ENCODE measurements at regions not wholly inside any gene's neighbourhood (a gene's known extent, or its start where the extent isn't known, plus 50 kb on each side); places are given as distances from the start of the nearest gene placed in this dataset.

DNA sequence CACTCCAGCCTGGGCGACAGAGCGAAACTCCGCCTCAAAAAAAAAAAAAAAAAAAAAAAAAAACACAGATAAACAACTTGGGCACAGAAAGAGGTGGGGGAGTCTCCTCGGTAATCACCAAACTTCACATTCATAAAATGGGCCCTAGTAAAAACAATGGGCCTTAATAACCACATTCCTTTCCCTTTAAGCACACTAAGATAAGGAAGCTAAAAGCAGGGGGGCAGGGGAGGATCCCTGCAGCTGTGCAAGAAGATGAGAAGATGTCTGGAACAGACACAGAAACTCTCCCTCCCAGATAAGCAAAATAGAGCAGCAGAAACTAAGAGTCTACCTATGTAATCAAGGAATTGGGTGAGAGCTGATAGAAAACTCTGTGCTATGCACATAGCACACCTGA, 111.2 kb upstream of the FAM174A start:
- DNase-seq (ENCODE audit: low read depth) = peak; percentile 18
- TF ChIP-seq, protein P1, sequence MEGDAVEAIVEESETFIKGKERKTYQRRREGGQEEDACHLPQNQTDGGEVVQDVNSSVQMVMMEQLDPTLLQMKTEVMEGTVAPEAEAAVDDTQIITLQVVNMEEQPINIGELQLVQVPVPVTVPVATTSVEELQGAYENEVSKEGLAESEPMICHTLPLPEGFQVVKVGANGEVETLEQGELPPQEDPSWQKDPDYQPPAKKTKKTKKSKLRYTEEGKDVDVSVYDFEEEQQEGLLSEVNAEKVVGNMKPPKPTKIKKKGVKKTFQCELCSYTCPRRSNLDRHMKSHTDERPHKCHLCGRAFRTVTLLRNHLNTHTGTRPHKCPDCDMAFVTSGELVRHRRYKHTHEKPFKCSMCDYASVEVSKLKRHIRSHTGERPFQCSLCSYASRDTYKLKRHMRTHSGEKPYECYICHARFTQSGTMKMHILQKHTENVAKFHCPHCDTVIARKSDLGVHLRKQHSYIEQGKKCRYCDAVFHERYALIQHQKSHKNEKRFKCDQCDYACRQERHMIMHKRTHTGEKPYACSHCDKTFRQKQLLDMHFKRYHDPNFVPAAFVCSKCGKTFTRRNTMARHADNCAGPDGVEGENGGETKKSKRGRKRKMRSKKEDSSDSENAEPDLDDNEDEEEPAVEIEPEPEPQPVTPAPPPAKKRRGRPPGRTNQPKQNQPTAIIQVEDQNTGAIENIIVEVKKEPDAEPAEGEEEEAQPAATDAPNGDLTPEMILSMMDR (conservative IDR thresholded peaks at IDR 0.05; ENCODE audit: low read depth, low read length) = no peak
- no peak overlapping the region for H3K4me3 ChIP-seq (ENCODE audit: low read depth, low read length)

DNA sequence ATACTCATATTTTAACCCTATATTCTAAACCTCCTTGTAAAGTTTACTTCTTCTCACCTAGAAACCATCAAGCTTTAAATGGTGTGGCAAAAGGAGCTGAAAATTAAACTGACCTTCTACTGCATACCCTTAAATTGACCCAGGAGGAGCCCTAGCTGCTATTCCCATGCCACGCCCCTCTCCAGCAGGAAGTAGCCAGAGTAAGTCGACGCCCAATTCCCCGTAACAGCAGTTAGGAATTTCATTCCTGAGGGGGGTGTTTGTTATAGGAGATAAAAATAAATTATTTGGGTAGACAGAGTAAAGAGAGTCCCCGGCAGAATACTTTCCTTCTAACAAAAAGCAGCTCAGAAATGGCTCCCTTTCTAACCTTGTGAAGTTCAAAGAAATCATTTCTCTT, 111.8 kb upstream of the FAM174A start:
- no peak for DNase-seq (ENCODE audit: low read depth)
- TF ChIP-seq, protein P1 (conservative IDR thresholded peaks at IDR 0.05; ENCODE audit: low read depth, low read length) = no peak
- H3K4me3 ChIP-seq (ENCODE audit: low read depth, low read length) = no peak overlapping the region

DNA sequence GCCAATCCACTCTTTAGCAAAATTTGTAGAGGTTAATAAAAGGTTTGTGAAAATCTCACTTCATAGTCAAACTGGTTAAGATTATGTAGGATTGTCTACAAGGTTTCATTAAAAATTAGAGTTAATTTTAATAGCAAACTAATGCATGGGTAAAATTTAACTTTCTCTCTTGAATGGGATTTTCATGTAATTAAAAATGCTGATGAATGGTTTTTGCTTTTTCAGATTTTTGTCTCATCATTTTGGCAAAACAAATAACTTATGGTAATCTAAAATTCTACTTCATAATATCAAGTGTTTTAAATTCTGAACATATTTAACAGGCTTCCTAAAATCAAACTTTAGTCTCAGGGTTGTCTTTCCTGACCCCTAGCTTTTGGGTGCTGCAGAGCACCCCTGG, 113.8 kb upstream of the FAM174A start:
- DNase-seq (ENCODE audit: low read depth) = no peak
- H3K4me3 ChIP-seq (ENCODE audit: low read depth, low read length) = no peak overlapping the region
- TF ChIP-seq, protein P1 (conservative IDR thresholded peaks at IDR 0.05; ENCODE audit: low read depth, low read length) = no peak

DNA sequence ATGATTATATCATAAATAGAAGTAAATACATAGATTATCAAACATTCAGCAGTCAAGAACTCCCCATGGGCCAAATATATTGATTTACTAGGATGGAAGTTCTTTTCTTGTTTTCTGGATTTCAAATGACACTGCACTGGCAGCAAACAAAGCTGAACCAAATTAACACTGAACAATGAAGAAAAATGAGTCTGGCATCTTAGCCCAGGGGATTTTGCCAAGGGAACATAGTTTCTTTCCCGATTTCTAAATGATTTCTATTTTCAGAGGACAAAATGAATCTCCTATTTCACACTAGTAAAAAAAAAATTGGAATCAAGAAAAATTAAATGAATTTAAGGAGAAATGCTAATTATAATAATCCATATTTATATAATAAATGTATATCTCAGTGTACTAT, 116.9 kb upstream of the FAM174A start:
- H3K4me3 ChIP-seq (ENCODE audit: low read depth, low read length) = no peak overlapping the region
- DNase-seq (ENCODE audit: low read depth) = no peak
- TF ChIP-seq, protein P1 (conservative IDR thresholded peaks at IDR 0.05; ENCODE audit: low read depth, low read length) = no peak

DNA sequence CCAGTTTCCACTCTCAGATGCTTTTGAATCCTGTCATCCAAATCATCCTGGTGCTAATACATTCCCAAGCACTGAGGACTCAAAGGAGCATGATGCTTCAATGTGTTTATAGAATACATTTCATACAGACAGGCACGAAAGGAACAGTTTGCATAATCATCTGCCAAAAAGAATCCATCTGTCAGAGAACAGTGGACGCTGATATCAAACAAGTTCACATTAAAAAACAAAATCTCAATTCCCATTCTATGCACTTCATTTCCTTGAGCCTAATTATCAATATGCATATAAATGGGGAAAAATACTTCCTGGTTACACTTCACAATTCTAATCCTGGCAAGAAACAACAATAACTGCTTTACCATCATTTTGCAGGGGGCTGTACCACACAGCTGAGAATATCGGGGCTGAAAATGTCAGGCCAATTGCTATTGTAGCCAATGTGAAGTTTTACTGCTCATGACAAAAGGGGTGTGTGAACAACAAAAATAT, 125.5 kb upstream of the FAM174A start:
- no peak for DNase-seq (ENCODE audit: low read depth)
- H3K4me3 ChIP-seq (ENCODE audit: low read depth, low read length) = no peak overlapping the region
- TF ChIP-seq, protein P1 (conservative IDR thresholded peaks at IDR 0.05; ENCODE audit: low read depth, low read length) = no peak

DNA sequence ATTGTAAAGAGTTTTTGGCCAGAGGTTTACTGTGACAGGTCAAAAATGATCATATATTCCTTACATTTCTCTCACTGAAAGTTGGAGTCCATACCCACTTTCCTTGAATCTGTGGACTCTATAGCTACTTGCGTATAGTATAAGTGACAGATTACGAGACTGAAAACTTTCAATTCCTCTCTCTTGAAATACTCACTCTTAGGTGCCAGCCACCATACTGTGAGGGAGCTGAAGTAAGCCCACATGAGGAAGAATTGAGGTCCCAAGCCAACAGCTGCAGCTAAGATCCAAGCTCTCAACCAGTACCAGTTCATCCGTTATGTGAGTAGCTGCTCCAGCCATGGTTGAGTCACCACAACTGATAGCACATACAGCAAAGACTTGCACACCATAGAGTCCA, 128.1 kb upstream of the FAM174A start:
- DNase-seq (ENCODE audit: low read depth) = no peak
- no peak overlapping the region for H3K4me3 ChIP-seq (ENCODE audit: low read depth, low read length)
- TF ChIP-seq, protein P1 (conservative IDR thresholded peaks at IDR 0.05; ENCODE audit: low read depth, low read length) = no peak

DNA sequence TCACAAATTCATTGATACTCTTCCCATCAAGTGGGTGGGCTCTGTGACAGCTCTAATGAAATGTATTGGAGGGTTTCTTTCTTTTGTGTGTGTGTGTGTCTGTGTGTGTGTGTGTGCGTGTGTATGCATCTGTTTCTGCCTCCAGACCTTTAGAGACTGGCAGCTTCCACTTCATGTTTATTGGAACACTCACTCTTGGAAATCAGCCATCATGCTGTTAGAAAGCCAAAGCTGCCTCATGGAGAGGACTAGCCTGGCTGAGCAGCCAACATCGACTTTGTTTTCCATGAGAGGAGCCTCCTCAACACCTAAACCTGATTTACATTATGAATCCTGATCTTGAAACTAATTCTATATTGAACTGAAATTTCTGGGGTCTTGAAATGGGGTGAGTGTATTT, 128.5 kb upstream of the FAM174A start:
- peak; percentile 8 for DNase-seq (ENCODE audit: low read depth)
- TF ChIP-seq, protein P1 (conservative IDR thresholded peaks at IDR 0.05; ENCODE audit: low read depth, low read length) = no peak
- no peak overlapping the region for H3K4me3 ChIP-seq (ENCODE audit: low read depth, low read length)
